ENCODE measurements at regions not wholly inside any gene's neighbourhood (a gene's known extent, or its start where the extent isn't known, plus 50 kb on each side); places are given as distances from the start of the nearest gene placed in this dataset.

DNA sequence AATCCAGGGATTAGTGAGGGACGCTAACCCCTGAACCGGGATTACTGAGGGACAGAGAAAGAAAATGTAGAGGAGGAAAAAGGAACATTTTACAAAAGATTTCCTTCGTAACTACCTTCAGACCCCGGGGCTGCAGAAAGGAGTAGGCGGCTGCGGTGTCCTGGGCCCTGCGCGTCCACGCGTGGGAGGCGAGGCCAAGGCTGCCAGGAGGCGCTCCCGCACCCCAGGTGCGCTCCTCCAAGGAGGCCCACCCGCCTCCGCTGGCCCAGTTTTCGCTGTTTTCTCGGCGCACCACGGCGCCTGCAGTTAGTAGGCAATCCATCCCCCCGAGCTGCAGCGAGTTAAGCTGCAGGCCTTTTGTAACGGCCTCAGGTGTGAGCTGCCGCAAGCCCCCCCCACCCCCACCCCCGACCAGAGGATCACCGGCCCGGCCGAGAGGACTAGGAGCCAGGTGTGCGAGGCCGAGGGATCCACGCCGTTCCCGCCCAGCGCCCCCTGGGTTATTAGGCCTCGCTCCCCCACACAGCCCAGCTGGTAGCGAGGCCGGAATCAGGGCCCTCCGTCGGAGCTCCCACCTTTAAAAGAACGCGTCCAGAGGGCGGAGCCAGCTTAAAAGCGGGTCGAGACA, 380.3 kb upstream of the ARID1B start:
- no peak for TF ChIP-seq CTCF (IDR thresholded peaks at IDR 0.05)
- TF ChIP-seq POLR2AphosphoS5 (IDR thresholded peaks at IDR 0.05), result no peak
- no peak for TF ChIP-seq POLR2A (IDR thresholded peaks at IDR 0.05)
